Ishikawa (cell line): ENCODE measurements at regions not wholly inside any gene's neighbourhood (a gene's known extent, or its start where the extent isn't known, plus 50 kb on each side); places are given as distances from the start of the nearest gene placed in this dataset.

Experiments
- CEBPB ChIP-seq: IDR thresholded peaks from 2 replicates; pipeline ENCODE4 v1.6.1; 2012
- CREB1 ChIP-seq: IDR thresholded peaks from 2 replicates; pipeline ENCODE4 v1.6.1; 2012; ENCODE audit warnings: low read depth
- EGR1 ChIP-seq: IDR thresholded peaks from 2 replicates; pipeline ENCODE4 v1.6.1; 2012
- EP300 ChIP-seq: IDR thresholded peaks from 2 replicates; pipeline ENCODE4 v1.6.1; 2012; ENCODE audit warnings: borderline replicate concordance
- FOXM1 ChIP-seq: IDR thresholded peaks from 2 replicates; pipeline ENCODE4 v1.6.1; 2012; ENCODE audit warnings: low read depth, borderline replicate concordance
- MAX ChIP-seq: IDR thresholded peaks from 2 replicates; pipeline ENCODE4 v1.6.1; 2012
- NFIC ChIP-seq: IDR thresholded peaks from 2 replicates; pipeline ENCODE4 v1.6.1; 2012
- RAD21 ChIP-seq: IDR thresholded peaks from 2 replicates; pipeline ENCODE4 v1.6.1; 2012; ENCODE audit warnings: low read depth
- REST ChIP-seq: IDR thresholded peaks from 2 replicates; pipeline ENCODE4 v1.6.1; 2012; ENCODE audit warnings: low read depth, mild to moderate bottlenecking
- TAF1 ChIP-seq: IDR thresholded peaks from 2 replicates; pipeline ENCODE4 v1.6.1; 2012; ENCODE audit warnings: low read depth, mild to moderate bottlenecking
- TCF12 ChIP-seq: IDR thresholded peaks from 2 replicates; pipeline ENCODE4 v1.6.1; 2012; ENCODE audit warnings: low read depth
- TEAD4 ChIP-seq: IDR thresholded peaks from 2 replicates; pipeline ENCODE4 v1.6.1; 2012
- USF1 ChIP-seq: IDR thresholded peaks from 2 replicates; pipeline ENCODE4 v1.6.1; 2012
- YY1 ChIP-seq: IDR thresholded peaks from 2 replicates; pipeline ENCODE4 v1.6.1; 2012; ENCODE audit warnings: low read depth
- ZBTB7A ChIP-seq: IDR thresholded peaks from 2 replicates; pipeline ENCODE4 v1.6.1; 2012; ENCODE audit warnings: low read depth

DNA sequence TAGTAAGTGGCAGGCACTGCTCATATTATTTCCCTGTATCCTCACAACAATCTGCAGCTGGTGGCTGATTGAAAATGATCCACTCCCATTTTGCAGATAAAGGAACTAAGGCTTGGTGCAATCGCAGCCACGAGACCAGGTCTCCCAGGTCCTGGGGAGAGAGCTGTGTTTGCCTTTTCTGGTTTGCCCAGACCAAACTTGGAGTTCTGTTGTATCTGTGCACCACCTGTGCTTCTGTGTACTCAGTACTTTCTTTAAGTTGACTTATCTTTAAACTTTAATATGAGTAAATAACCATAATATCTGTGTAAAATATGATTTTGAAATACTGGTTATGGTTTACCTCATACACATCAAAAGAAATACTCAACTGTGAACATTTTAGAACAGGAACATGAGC, 625.7 kb upstream of the CFAP20DC start:
- TF ChIP-seq EP300 (no peak), CREB1 (no peak), RAD21 (no peak), FOXM1 (no peak), TAF1 (no peak), USF1 (no peak), NFIC (no peak), REST (no peak), EGR1 (no peak), TCF12 (no peak), ZBTB7A (no peak), TEAD4 (no peak), CEBPB (no peak), YY1 (no peak), MAX (no peak)

DNA sequence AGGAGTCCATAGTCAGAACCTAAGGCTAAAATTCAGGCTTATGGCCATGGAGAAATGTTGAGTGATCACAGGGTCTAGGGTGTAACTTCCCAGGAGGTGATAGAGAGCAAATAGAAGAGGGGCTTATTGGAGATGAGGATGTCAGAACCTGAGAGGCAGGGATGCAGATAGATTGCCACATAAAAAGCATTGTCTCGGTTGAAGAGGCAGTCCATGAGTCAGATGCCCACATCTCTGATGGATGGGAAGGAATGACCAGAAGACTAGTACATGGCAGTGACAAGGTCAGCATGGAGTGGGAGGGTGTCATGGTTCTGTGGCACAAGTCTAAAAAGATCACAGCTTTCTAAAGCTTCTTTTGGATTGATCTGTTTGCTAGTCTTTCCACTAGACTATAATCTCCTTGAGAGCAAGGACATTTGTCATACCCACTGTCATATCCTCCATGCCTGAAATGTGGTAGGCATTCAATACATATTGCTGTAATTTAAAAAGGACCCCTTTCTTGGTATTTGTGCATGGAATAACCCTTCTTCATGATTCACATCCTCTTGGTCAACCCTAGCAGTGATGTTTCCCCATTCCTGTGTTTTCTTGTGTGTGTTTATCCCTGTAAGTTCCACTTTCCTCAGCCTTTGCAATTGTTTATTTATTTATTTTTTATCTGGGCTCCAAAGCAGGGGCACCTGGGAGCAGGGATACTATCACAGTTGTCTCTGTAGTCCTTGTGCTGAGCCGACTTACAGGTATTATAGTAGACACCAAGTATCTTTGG, 613.4 kb upstream of the CFAP20DC start:
- no peak for TF ChIP-seq CREB1
- no peak for TF ChIP-seq TCF12
- TF ChIP-seq NFIC: no peak
- no peak for TF ChIP-seq EGR1
- no peak for TF ChIP-seq USF1
- TF ChIP-seq YY1: no peak
- no peak for TF ChIP-seq FOXM1

DNA sequence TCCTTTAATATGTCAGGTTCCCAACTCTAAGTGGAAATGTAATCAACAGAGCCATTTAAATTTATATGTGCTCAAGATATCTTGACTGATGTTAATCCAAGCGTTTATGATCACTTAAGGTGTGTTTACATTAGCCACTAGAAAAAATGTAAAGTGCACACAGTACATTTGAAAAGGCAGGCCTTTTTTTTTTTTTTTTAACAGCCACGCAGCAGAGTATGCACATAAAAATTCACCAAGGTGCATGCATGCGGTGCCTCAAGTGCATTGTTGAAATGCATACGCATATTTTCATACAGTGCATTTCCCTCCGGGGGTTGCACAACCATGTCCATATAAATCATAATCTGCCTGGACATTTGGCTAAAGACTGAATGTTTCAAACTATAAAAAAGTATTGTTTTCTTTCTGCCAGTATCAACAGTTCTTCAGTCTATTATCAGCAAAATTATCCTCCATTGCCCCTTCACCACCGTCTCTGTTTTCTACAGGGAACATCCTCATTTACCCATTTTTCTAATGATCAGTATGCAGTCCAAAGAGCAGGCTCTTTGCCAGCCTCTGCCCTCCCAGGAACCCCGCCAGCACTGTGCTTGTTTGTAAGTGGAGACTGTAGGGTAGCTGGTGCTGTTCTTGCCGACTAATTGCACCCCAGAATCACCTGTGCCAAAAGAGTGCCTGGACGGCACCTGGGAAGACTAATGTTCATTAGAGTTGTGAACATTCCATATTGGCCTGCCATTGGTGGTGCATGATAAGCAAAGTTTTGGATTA, 611.2 kb upstream of the CFAP20DC start:
- TF ChIP-seq TEAD4 (peak; percentile 56), CEBPB (peak; percentile 83), TCF12 (no peak)

GRCh38 chr3:59660376-59660775, 610.6 kb upstream of the CFAP20DC start:
- TF ChIP-seq EP300 (no peak), FOXM1 (no peak), EGR1 (no peak), ZBTB7A (no peak), TEAD4 (no peak), RAD21 (no peak), REST (no peak), YY1 (no peak), USF1 (no peak), TAF1 (no peak), NFIC (no peak)

- no peak for TF ChIP-seq TEAD4
- no peak for TF ChIP-seq NFIC
- no peak for TF ChIP-seq TCF12
- no peak for TF ChIP-seq CREB1
- TF ChIP-seq EP300: no peak
- no peak for TF ChIP-seq FOXM1
- no peak for TF ChIP-seq CEBPB
- no peak for TF ChIP-seq ZBTB7A
- no peak for TF ChIP-seq YY1
- no peak for TF ChIP-seq USF1
- no peak for TF ChIP-seq EGR1
- TF ChIP-seq TAF1: no peak
- no peak for TF ChIP-seq REST
These were observed 609.9 kb upstream of the CFAP20DC start for GRCh38 chr3:59659755-59660154.
